ENCODE measurements at regions not wholly inside any gene's neighbourhood (a gene's known extent, or its start where the extent isn't known, plus 50 kb on each side); places are given as distances from the start of the nearest gene placed in this dataset.

GRCh38 chr2:21599417-21599816 is 475.6 kb downstream of the TDRD15 start:
- Histone ChIP-seq H3K9me3 (ENCODE audit: control insufficient read depth, low read length) (no peaks in the 10 kb centered on the region), H3K27me3 (ENCODE audit: control insufficient read depth in 1 of 2, insufficient read depth in 2 of 2, low read length in 1 of 2) (no peaks in the 10 kb centered on the region), H3K4me3 (ENCODE audit: low read length in 2 of 2) (no peak overlapping the region), H3K27ac (ENCODE audit: low read depth in 1 of 2, low read length in 2 of 2) (no peak overlapping the region), H3K4me1 (ENCODE audit: control insufficient read depth in 1 of 2, insufficient read depth in 2 of 2, low read length in 2 of 2) (no peaks in the 10 kb centered on the region), H3K36me3 (ENCODE audit: control insufficient read depth in 1 of 2, insufficient read depth in 2 of 2, low read length in 1 of 2) (no peaks in the 10 kb centered on the region)
- intact Hi-C loops (cut with DNase I), result no loop called here
- no peak for DNase-seq
- no peak for ATAC-seq (ENCODE audit: low FRiP score)
- 2 to 8% methylated on average over 1 of the region's 1 CpG for WGBS, 2 donors

GRCh38 chr2:21602789-21603188 is 479.0 kb downstream of the TDRD15 start:
- intact Hi-C loops (cut with DNase I), result no loop called here
- DNase-seq, result no peak
- ATAC-seq (ENCODE audit: low FRiP score), result no peak
- 94 to 95% methylated on average over 2 of the region's 2 CpGs for WGBS, 2 donors
- peaks cover 0 to 2% of the 10 kb centered on the region in 2 donors for H3K36me3 ChIP-seq (ENCODE audit: control insufficient read depth in 1 of 2, insufficient read depth in 2 of 2, low read length in 1 of 2)
- H3K4me3 ChIP-seq (ENCODE audit: low read length in 2 of 2), result no peak overlapping the region
- no peaks in the 10 kb centered on the region for H3K4me1 ChIP-seq (ENCODE audit: control insufficient read depth in 1 of 2, insufficient read depth in 2 of 2, low read length in 2 of 2)
- H3K27me3 ChIP-seq (ENCODE audit: control insufficient read depth in 1 of 2, insufficient read depth in 2 of 2, low read length in 1 of 2), result no peaks in the 10 kb centered on the region
- H3K27ac ChIP-seq (ENCODE audit: low read depth in 1 of 2, low read length in 2 of 2), result no peak overlapping the region
- H3K9me3 ChIP-seq (ENCODE audit: control insufficient read depth, low read length), result no peaks in the 10 kb centered on the region

- H3K9me3 ChIP-seq (ENCODE audit: control insufficient read depth, low read length), result no peaks in the 10 kb centered on the region
- WGBS, 2 donors, result 86 to 92% methylated on average over 6 of the region's 6 CpGs
- no peak for ATAC-seq (ENCODE audit: low FRiP score)
- intact Hi-C loops (cut with DNase I), result no loop called here
- H3K36me3 ChIP-seq (ENCODE audit: control insufficient read depth in 1 of 2, insufficient read depth in 2 of 2, low read length in 1 of 2), result peaks cover 0 to 2% of the 10 kb centered on the region in 2 donors
- no peak for DNase-seq
- H3K4me3 ChIP-seq (ENCODE audit: low read length in 2 of 2), result no peak overlapping the region
- no peaks in the 10 kb centered on the region for H3K27me3 ChIP-seq (ENCODE audit: control insufficient read depth in 1 of 2, insufficient read depth in 2 of 2, low read length in 1 of 2)
- H3K27ac ChIP-seq (ENCODE audit: low read depth in 1 of 2, low read length in 2 of 2), result no peak overlapping the region
- H3K4me1 ChIP-seq (ENCODE audit: control insufficient read depth in 1 of 2, insufficient read depth in 2 of 2, low read length in 2 of 2), result no peaks in the 10 kb centered on the region
Measured at GRCh38 chr2:21607572-21607971, 483.8 kb downstream of the TDRD15 start.

GRCh38 chr2:21610304-21610703 is 486.5 kb downstream of the TDRD15 start:
- Histone ChIP-seq H3K36me3 (ENCODE audit: control insufficient read depth in 1 of 2, insufficient read depth in 2 of 2, low read length in 1 of 2) (peaks cover 0 to 2% of the 10 kb centered on the region in 2 donors), H3K9me3 (ENCODE audit: control insufficient read depth, low read length) (no peaks in the 10 kb centered on the region), H3K27ac (ENCODE audit: low read depth in 1 of 2, low read length in 2 of 2) (no peak overlapping the region), H3K27me3 (ENCODE audit: control insufficient read depth in 1 of 2, insufficient read depth in 2 of 2, low read length in 1 of 2) (no peaks in the 10 kb centered on the region), H3K4me1 (ENCODE audit: control insufficient read depth in 1 of 2, insufficient read depth in 2 of 2, low read length in 2 of 2) (no peaks in the 10 kb centered on the region), H3K4me3 (ENCODE audit: low read length in 2 of 2) (no peak overlapping the region)
- ATAC-seq (ENCODE audit: low FRiP score), result no peak
- no peak for DNase-seq
- intact Hi-C loops (cut with DNase I), result no loop called here
- 83 to 90% methylated on average over 3 of the region's 3 CpGs for WGBS, 2 donors

GRCh38 chr2:21617885-21618434 is 494.2 kb downstream of the TDRD15 start:
- Histone ChIP-seq H3K4me1 (ENCODE audit: control insufficient read depth in 1 of 2, insufficient read depth in 2 of 2, low read length in 2 of 2) (no peaks in the 10 kb centered on the region), H3K4me3 (ENCODE audit: low read length in 2 of 2) (no peak overlapping the region)

GRCh38 chr2:21620771-21621170 is 497.0 kb downstream of the TDRD15 start:
- ATAC-seq (ENCODE audit: low FRiP score) (no peak), DNase-seq (no peak)
- no peaks in the 10 kb centered on the region for H3K4me1 ChIP-seq (ENCODE audit: control insufficient read depth in 1 of 2, insufficient read depth in 2 of 2, low read length in 2 of 2)
- no peaks in the 10 kb centered on the region for H3K27me3 ChIP-seq (ENCODE audit: control insufficient read depth in 1 of 2, insufficient read depth in 2 of 2, low read length in 1 of 2)
- intact Hi-C loops (cut with DNase I), result no loop called here
- WGBS, 2 donors, result 69 to 73% methylated on average over 5 of the region's 5 CpGs
- H3K27ac ChIP-seq (ENCODE audit: low read depth in 1 of 2, low read length in 2 of 2), result no peak overlapping the region
- no peak overlapping the region for H3K4me3 ChIP-seq (ENCODE audit: low read length in 2 of 2)
- H3K36me3 ChIP-seq (ENCODE audit: control insufficient read depth in 1 of 2, insufficient read depth in 2 of 2, low read length in 1 of 2), result peaks cover 0 to 3% of the 10 kb centered on the region in 2 donors
- H3K9me3 ChIP-seq (ENCODE audit: control insufficient read depth, low read length), result no peaks in the 10 kb centered on the region

More at GRCh38 chr2:21617885-21618434, 494.2 kb downstream of the TDRD15 start:
- no peak overlapping the region for H3K27ac ChIP-seq (ENCODE audit: low read depth in 1 of 2, low read length in 2 of 2)
- ATAC-seq (ENCODE audit: low FRiP score) (no peak), DNase-seq (no peak)
- H3K27me3 ChIP-seq (ENCODE audit: control insufficient read depth in 1 of 2, insufficient read depth in 2 of 2, low read length in 1 of 2), result no peaks in the 10 kb centered on the region
- no peaks in the 10 kb centered on the region for H3K9me3 ChIP-seq (ENCODE audit: control insufficient read depth, low read length)
- H3K36me3 ChIP-seq (ENCODE audit: control insufficient read depth in 1 of 2, insufficient read depth in 2 of 2, low read length in 1 of 2), result no peaks in the 10 kb centered on the region
- intact Hi-C loops (cut with DNase I), result no loop called here
- 83 to 84% methylated on average over 5 of the region's 5 CpGs for WGBS, 2 donors

GRCh38 chr2:21627938-21628337 is 504.2 kb downstream of the TDRD15 start:
- intact Hi-C loops (cut with DNase I), result no loop called here

GRCh38 chr2:21633015-21633414 is 509.2 kb downstream of the TDRD15 start:
- ATAC-seq (ENCODE audit: low FRiP score), result no peak
- Histone ChIP-seq H3K27me3 (ENCODE audit: control insufficient read depth in 1 of 2, insufficient read depth in 2 of 2, low read length in 1 of 2) (no peaks in the 10 kb centered on the region), H3K4me3 (ENCODE audit: low read length in 2 of 2) (no peak overlapping the region), H3K9me3 (ENCODE audit: control insufficient read depth, low read length) (no peaks in the 10 kb centered on the region), H3K27ac (ENCODE audit: low read depth in 1 of 2, low read length in 2 of 2) (no peak overlapping the region), H3K4me1 (ENCODE audit: control insufficient read depth in 1 of 2, insufficient read depth in 2 of 2, low read length in 2 of 2) (peaks cover 0 to 2% of the 10 kb centered on the region in 2 donors), H3K36me3 (ENCODE audit: control insufficient read depth in 1 of 2, insufficient read depth in 2 of 2, low read length in 1 of 2) (no peaks in the 10 kb centered on the region)
- DNase-seq, result no peak
- intact Hi-C loops (cut with DNase I), result no loop called here
- 94 to 95% methylated on average over 5 of the region's 5 CpGs for WGBS, 2 donors

More at GRCh38 chr2:21627938-21628337, 504.2 kb downstream of the TDRD15 start:
- Histone ChIP-seq H3K4me3 (ENCODE audit: low read length in 2 of 2) (no peak overlapping the region), H3K27ac (ENCODE audit: low read depth in 1 of 2, low read length in 2 of 2) (no peak overlapping the region), H3K27me3 (ENCODE audit: control insufficient read depth in 1 of 2, insufficient read depth in 2 of 2, low read length in 1 of 2) (no peaks in the 10 kb centered on the region), H3K4me1 (ENCODE audit: control insufficient read depth in 1 of 2, insufficient read depth in 2 of 2, low read length in 2 of 2) (peaks cover 0 to 2% of the 10 kb centered on the region in 2 donors), H3K36me3 (ENCODE audit: control insufficient read depth in 1 of 2, insufficient read depth in 2 of 2, low read length in 1 of 2) (peaks cover 0 to 3% of the 10 kb centered on the region in 2 donors), H3K9me3 (ENCODE audit: control insufficient read depth, low read length) (no peaks in the 10 kb centered on the region)
- ATAC-seq (ENCODE audit: low FRiP score), result no peak
- DNase-seq, result no peak

GRCh38 chr2:21633466-21633865 is 509.7 kb downstream of the TDRD15 start:
- Histone ChIP-seq H3K27ac (ENCODE audit: low read depth in 1 of 2, low read length in 2 of 2) (no peak overlapping the region), H3K9me3 (ENCODE audit: control insufficient read depth, low read length) (no peaks in the 10 kb centered on the region), H3K27me3 (ENCODE audit: control insufficient read depth in 1 of 2, insufficient read depth in 2 of 2, low read length in 1 of 2) (no peaks in the 10 kb centered on the region), H3K36me3 (ENCODE audit: control insufficient read depth in 1 of 2, insufficient read depth in 2 of 2, low read length in 1 of 2) (no peaks in the 10 kb centered on the region), H3K4me3 (ENCODE audit: low read length in 2 of 2) (no peak overlapping the region), H3K4me1 (ENCODE audit: control insufficient read depth in 1 of 2, insufficient read depth in 2 of 2, low read length in 2 of 2) (peaks cover 0 to 2% of the 10 kb centered on the region in 2 donors)
- intact Hi-C loops (cut with DNase I), result no loop called here
- DNase-seq (no peak), ATAC-seq (ENCODE audit: low FRiP score) (no peak)
- WGBS, 2 donors, result 80 to 84% methylated on average over 6 of the region's 6 CpGs

Measured in aorta (tissue), 5 donors.